Activated CD4-positive, alpha-beta T cell treated with anti-CD3 and anti-CD28 coated beads, Interleukin-2, Interleukin-4, amounts not matched to agents 100 ng/mL and 50 ng/mL, durations not matched to agents 16 hours and 8 hours (primary cell): ENCODE measurements at regions not wholly inside any gene's neighbourhood (a gene's known extent, or its start where the extent isn't known, plus 50 kb on each side); places are given as distances from the start of the nearest gene placed in this dataset.
"Not testable (repeated sequence)": the region's sequence is repeated elsewhere in the genome, so short reads cannot be mapped to it uniquely, and the experiment has no call there.

Experiments
- DNase-seq: peaks from one replicate; pipeline ENCODE4 v3.0.0-alpha.2; 2020; ENCODE audit warnings: low spot score

GRCh38 chr3:39558775-39559306 lies 91.4 kb downstream of the MOBP start:
- DNase-seq: no peak

GRCh38 chr3:39559543-39559942 lies 92.1 kb downstream of the MOBP start:
- DNase-seq: no peak

GRCh38 chr3:39568508-39568907 lies 101.0 kb downstream of the MOBP start:
- no peak for DNase-seq

- no peak for DNase-seq
Observed at GRCh38 chr3:39569095-39569494, 101.6 kb downstream of the MOBP start.

DNA sequence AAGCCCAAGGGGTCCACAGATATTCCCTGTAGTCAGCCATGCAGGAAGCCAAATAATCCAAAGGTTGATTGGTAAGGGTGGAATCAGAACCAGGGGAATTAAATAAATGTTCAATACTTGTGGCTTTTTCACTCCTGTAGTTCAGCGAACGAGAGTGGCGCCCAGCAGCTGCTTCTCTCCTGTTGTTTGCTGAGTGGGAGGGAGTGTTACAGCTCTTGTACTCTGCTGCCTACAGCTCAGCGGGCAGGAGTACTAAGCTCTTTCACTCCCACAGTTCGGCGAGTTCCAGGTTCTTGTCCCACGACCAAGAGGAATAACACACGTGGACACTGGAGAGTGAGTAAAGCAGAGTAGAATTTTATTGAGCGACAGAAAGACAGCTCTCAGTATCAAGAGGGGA lies 105.9 kb downstream of the MOBP start:
- DNase-seq: no peak

GRCh38 chr3:39577541-39577940 lies 110.1 kb downstream of the MOBP start:
- DNase-seq: no peak

DNA sequence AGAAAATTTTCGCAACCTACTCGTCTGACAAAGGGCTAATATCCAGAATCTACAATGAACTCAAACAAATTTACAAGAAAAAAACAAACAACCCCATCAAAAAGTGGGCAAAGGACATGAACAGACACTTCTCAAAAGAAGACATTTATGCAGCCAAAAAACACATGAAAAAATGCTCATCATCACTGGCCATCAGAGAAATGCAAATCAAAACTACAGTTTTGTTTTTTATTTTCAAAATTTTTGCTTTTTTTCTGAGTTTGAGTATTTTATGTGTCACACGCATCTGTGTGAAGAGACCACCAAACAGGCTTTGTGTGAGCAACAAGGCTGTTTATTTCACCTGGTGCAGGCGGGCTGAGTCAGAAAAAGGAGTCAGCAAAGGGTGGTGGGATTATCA lies 118.7 kb downstream of the MOBP start:
- DNase-seq: not testable (repeated sequence)

- no peak for DNase-seq
Observed at GRCh38 chr3:39587113-39587512, 119.6 kb downstream of the MOBP start.

DNA sequence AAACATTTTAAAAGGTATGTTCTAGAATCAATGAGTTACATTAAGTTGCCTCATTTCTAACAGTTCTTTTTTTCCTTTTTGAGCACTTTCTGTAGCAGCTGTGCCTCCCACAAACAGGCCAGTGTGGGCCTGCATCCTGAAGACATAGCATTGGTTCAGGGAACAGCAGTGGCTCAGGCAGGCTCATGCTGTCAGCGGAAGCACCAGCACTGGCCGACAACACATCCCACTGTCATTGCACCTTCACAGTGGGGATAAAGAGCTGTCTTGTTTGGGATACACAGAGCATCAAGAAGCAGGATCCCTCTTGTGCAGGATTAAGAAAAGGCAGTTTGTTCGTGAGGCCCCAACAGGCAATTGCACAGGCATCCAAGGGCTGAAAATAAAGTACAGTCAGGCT lies 123.3 kb downstream of the MOBP start:
- DNase-seq: no peak

DNA sequence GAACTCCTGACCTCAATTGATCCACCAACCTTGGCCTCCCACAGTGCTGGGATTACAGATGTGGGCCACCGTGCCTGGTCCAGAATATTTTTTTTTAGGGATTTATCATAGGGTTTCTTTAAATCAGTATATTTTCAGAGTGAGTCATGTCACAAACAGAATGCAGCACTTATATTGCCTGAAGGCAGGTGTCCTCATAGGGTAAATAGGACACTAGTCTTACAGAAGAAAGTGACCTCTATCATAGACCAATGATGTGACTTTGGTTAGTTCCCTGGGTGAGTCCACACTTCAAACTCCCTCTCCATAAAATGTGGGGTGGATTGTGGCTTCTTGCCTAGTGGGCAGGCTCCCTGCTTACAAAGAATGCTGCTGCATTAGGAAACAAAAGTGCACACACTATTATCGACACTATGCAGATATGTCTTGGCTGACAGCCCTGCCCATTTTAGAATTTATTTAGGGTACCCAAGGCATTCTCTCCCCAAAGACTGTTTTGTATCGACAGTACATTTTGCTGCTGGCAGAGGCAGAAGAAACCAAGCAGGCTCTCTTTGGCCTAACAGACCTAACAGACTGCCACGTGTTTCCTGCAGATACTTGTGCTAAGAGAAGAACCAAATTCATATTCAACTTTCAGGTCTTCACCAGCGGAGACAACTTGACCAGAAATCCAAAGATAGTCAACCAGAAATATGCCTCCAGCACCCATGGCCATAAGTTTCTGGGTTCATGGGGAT lies 125.0 kb downstream of the MOBP start:
- DNase-seq: no peak

DNA sequence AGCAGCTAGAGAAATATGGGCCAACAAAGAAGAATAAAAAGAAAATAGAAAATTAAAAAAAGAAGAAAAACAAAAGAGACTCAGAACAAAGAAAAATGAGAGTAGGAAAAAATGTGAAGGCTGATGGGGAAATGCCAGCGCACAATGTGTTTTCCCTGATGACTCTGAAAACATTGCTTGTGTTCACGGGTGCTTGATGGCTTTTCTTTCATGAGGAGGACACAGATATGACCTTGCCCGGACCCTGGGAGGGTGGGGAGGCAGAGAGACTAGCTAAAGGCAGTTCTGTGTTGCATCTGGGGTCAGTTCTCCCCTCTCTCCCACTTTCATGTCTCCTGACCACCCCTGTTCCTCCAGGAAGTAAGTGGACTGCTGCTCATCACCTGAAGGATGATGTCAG lies 125.9 kb downstream of the MOBP start:
- DNase-seq: no peak

- no peak for DNase-seq
Observed at GRCh38 chr3:39601241-39601640, 133.8 kb downstream of the MOBP start.

GRCh38 chr3:39605837-39606236 lies 138.4 kb downstream of the MOBP start:
- DNase-seq: no peak

GRCh38 chr3:39626198-39626597 lies 158.7 kb downstream of the MOBP start:
- DNase-seq: no peak

DNA sequence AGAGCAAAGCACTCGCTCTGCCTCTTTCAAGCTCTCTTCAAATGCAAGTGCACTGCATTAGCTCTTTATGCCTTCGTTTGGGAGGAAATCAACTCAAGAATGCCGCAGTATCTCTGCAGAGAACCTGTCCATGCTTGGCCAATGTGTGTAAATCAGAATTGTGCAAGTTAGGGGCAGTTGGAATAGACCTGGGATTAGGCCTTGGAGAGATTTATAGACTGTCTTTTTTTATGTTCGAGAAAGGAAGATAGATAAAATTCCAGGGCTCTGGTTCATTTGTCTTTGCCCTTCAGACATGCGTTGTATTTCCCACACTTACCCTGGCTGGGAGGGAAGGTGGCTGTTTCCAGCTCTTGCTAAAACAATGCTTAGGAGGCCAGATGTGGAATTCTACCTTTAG lies 163.7 kb downstream of the MOBP start:
- DNase-seq: no peak

- DNase-seq: peak; percentile 32
Observed at GRCh38 chr3:39637807-39638206, 170.3 kb downstream of the MOBP start.

DNA sequence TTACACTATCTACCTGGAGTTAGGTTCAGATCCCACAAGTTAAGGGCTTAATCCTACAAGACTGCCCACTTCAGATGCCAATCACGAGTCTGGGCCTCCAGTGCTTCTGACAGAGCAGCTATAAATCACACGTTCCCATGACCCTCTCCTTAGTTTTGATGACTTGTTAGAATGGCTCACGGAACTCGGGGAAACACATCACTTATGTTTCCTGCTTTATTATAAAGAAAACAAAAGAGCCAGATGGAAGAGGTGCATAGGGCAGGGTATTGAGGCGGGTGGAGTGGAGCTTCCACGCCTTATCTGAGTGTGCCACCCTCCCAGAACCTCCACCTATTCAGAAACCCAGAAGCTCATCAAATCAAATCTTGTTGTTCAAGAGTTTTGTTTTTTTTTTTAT lies 170.8 kb downstream of the MOBP start:
- DNase-seq: no peak

GRCh38 chr3:39639344-39640236 lies 169.8 kb upstream of the MYRIP start:
- peak; percentile 69 for DNase-seq

DNA sequence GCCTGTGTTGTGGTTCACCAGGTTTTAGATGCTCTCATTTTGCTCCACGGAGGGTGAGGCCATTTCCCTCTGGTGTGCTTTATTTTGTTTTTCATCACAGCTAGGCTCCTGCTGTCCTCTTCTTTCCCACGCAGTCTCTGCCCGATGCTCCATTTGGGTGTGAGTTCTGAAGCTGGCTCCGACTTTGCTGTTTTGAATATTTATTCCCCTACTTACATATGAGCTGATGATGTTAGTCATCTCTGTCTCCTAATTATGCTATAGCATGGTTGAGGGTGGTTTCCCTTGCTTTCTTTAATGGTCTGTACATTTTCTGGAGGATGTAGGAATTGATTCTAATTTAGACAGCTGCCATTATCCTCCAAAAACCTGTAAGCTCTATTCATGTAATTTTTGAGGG lies 168.1 kb upstream of the MYRIP start:
- DNase-seq: peak; percentile 13

DNA sequence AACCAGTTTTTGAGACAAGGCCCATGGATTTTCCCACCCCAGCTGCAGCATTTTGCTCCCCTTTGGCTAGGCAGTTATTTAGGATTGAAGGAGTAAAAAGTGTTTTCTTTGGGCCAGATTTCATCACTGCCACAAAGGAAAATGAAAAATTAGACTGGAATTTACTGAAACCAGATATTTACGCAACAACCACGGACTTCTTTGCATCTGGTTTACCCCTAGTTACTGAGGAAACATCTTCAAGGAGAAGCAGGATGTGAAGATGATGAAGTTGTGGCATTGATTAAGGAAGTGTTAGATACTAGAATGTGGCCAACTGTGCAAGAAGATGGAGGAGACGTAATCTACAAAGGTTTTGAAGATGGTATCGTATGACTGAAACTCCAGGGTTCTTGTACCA lies 165.2 kb upstream of the MYRIP start:
- no peak for DNase-seq

DNA sequence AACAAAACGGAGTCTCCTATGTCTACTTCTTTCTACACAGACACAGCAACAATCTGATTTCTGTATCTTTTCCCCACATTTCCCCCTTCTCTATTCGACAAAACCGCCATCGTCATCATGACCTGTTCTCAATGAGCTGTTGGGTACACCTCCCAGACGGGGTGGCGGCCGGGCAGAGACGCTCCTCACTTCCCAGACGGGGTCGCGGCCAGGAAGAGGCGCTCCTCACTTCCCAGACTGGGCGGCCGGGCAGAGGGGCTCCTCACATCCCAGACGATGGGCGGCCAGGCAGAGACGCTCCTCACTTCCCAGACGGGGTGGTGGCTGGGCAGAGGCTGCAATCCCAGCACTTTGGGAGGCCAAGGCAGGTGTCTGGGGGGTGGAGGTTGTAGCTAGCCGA lies 158.2 kb upstream of the MYRIP start:
- not testable (repeated sequence) for DNase-seq

GRCh38 chr3:39651993-39652739 lies 157.2 kb upstream of the MYRIP start:
- no peak for DNase-seq
